ENCODE measurements at regions not wholly inside any gene's neighbourhood (a gene's known extent, or its start where the extent isn't known, plus 50 kb on each side); places are given as distances from the start of the nearest gene placed in this dataset.

GRCh38 chr1:239436286-239436685 is 49.9 kb downstream of the CHRM3 start:
- Histone ChIP-seq H3K4me1 (peaks cover 0 to 50% (median 0%) of the 10 kb centered on the region in 3 donors), H3K27me3 (no peaks in the 10 kb centered on the region), H3K36me3 (no peaks in the 10 kb centered on the region), H3K9me3 (no peaks in the 10 kb centered on the region), H3K27ac (no peak overlapping the region), H3K4me3 (no peak overlapping the region)
- 78 to 92% methylated on average over 3 to 5 of the region's 7 CpGs for WGBS, 2 donors (ENCODE audit: low coverage in 1 of 2)
- TF ChIP-seq POLR2A (IDR thresholded peaks at IDR 0.05) (no peak), POLR2AphosphoS5 (IDR thresholded peaks at IDR 0.05) (no peak), CTCF (IDR thresholded peaks at IDR 0.05) (no peak), EP300 (IDR thresholded peaks at IDR 0.05) (no peak)
- ATAC-seq, result no peak

GRCh38 chr1:239437822-239438221 is 51.5 kb downstream of the CHRM3 start:
- ATAC-seq, result no peak
- H3K27me3 ChIP-seq, result no peaks in the 10 kb centered on the region
- no peaks in the 10 kb centered on the region for H3K36me3 ChIP-seq
- peaks cover 0 to 36% (median 0%) of the 10 kb centered on the region in 3 donors for H3K4me1 ChIP-seq
- H3K27ac ChIP-seq, result no peak overlapping the region
- no peaks in the 10 kb centered on the region for H3K9me3 ChIP-seq
- H3K4me3 ChIP-seq, result no peak overlapping the region
- TF ChIP-seq POLR2A (IDR thresholded peaks at IDR 0.05), result no peak
- TF ChIP-seq CTCF (IDR thresholded peaks at IDR 0.05), result no peak
- no peak for TF ChIP-seq EP300 (IDR thresholded peaks at IDR 0.05)
- no peak for TF ChIP-seq POLR2AphosphoS5 (IDR thresholded peaks at IDR 0.05)

- ATAC-seq, result no peak
- H3K9me3 ChIP-seq, result no peaks in the 10 kb centered on the region
- TF ChIP-seq POLR2A (IDR thresholded peaks at IDR 0.05) (no peak), EP300 (IDR thresholded peaks at IDR 0.05) (no peak), POLR2AphosphoS5 (IDR thresholded peaks at IDR 0.05) (no peak), CTCF (IDR thresholded peaks at IDR 0.05) (no peak)
- H3K36me3 ChIP-seq, result no peaks in the 10 kb centered on the region
- H3K4me3 ChIP-seq, result no peak overlapping the region
- H3K27ac ChIP-seq, result no peak overlapping the region
- 60 to 80% methylated on average over 1 of the region's 1 CpG for WGBS, 2 donors (ENCODE audit: low coverage in 1 of 2)
- H3K27me3 ChIP-seq, result no peaks in the 10 kb centered on the region
- H3K4me1 ChIP-seq, result peaks cover 0 to 35% (median 0%) of the 10 kb centered on the region in 3 donors
These were observed 52.5 kb downstream of the CHRM3 start for GRCh38 chr1:239438891-239439290.

GRCh38 chr1:239443361-239443760 is 57.0 kb downstream of the CHRM3 start:
- TF ChIP-seq POLR2AphosphoS5 (IDR thresholded peaks at IDR 0.05) (no peak), CTCF (IDR thresholded peaks at IDR 0.05) (no peak), EP300 (IDR thresholded peaks at IDR 0.05) (no peak), POLR2A (IDR thresholded peaks at IDR 0.05) (no peak)
- Histone ChIP-seq H3K36me3 (no peaks in the 10 kb centered on the region), H3K27me3 (no peaks in the 10 kb centered on the region), H3K27ac (peak overlapping the region in 3 of 4 donors; percentile 29 to 56 (median 52)), H3K4me1 (peaks cover 0 to 36% (median 0%) of the 10 kb centered on the region in 3 donors), H3K4me3 (no peak overlapping the region), H3K9me3 (no peaks in the 10 kb centered on the region)
- 17 to 32% methylated on average over 5 of the region's 5 CpGs for WGBS, 2 donors (ENCODE audit: low coverage in 1 of 2)
- no peak for ATAC-seq

- H3K27me3 ChIP-seq, result no peaks in the 10 kb centered on the region
- no peak for ATAC-seq
- no peaks in the 10 kb centered on the region for H3K9me3 ChIP-seq
- peaks cover 0 to 45% (median 0%) of the 10 kb centered on the region in 3 donors for H3K4me1 ChIP-seq
- no peak overlapping the region for H3K4me3 ChIP-seq
- no peak for TF ChIP-seq EP300 (IDR thresholded peaks at IDR 0.05)
- no peak for TF ChIP-seq POLR2A (IDR thresholded peaks at IDR 0.05)
- TF ChIP-seq POLR2AphosphoS5 (IDR thresholded peaks at IDR 0.05), result no peak
- no peak for TF ChIP-seq CTCF (IDR thresholded peaks at IDR 0.05)
- no peaks in the 10 kb centered on the region for H3K36me3 ChIP-seq
- H3K27ac ChIP-seq, result no peak overlapping the region
These were observed 60.2 kb downstream of the CHRM3 start for GRCh38 chr1:239446611-239447010.
